Fibroblast of villous mesenchyme (primary cell): ENCODE measurements at regions not wholly inside any gene's neighbourhood (a gene's known extent, or its start where the extent isn't known, plus 50 kb on each side); places are given as distances from the start of the nearest gene placed in this dataset.
"Not testable (repeated sequence)": the region's sequence is repeated elsewhere in the genome, so short reads cannot be mapped to it uniquely, and the experiment has no call there.

Experiments
- DNase-seq: peaks from one replicate; pipeline ENCODE4 v3.0.0-alpha.2; 2010; ENCODE audit warnings: low read depth
- H3K4me3 ChIP-seq: 2 replicates; pipeline ENCODE4 v1.5.1; 2011; ENCODE audit warnings: low read depth, mild to moderate bottlenecking, low read length
- CTCF ChIP-seq: IDR thresholded peaks from 2 replicates; pipeline ENCODE4 v1.5.1; 2012; ENCODE audit warnings: low read depth, mild to moderate bottlenecking, low read length; ENCODE audit not compliant: insufficient read depth

GRCh38 chr14:21820631-21821030 lies 147.0 kb upstream of the OR4E1 start:
- H3K4me3 ChIP-seq, result no peak overlapping the region
- no peak for DNase-seq
- no peak for TF ChIP-seq CTCF

GRCh38 chr14:21819891-21820290 lies 146.3 kb upstream of the OR4E1 start:
- DNase-seq, H3K4me3 ChIP-seq: not testable (repeated sequence)

- H3K4me3 ChIP-seq, DNase-seq: not testable (repeated sequence)
Measured at GRCh38 chr14:21817010-21817409, 143.4 kb upstream of the OR4E1 start.

- H3K4me3 ChIP-seq, result no peak overlapping the region
- DNase-seq, result no peak
- no peak for TF ChIP-seq CTCF
Measured at GRCh38 chr14:21807975-21808374, 134.4 kb upstream of the OR4E1 start.

GRCh38 chr14:21804981-21805380 lies 131.4 kb upstream of the OR4E1 start:
- no peak overlapping the region for H3K4me3 ChIP-seq
- TF ChIP-seq CTCF, result no peak
- DNase-seq, result no peak

GRCh38 chr14:21802441-21802840 lies 128.8 kb upstream of the OR4E1 start:
- DNase-seq, result no peak
- TF ChIP-seq CTCF, result no peak
- no peak overlapping the region for H3K4me3 ChIP-seq

GRCh38 chr14:21796916-21797315 lies 123.3 kb upstream of the OR4E1 start:
- TF ChIP-seq CTCF, result no peak
- no peak for DNase-seq
- H3K4me3 ChIP-seq, result no peak overlapping the region

GRCh38 chr14:21795456-21795855 lies 121.8 kb upstream of the OR4E1 start:
- DNase-seq, result no peak
- TF ChIP-seq CTCF, result no peak
- H3K4me3 ChIP-seq, result no peak overlapping the region
